Panc1 (cell line): ENCODE measurements at regions not wholly inside any gene's neighbourhood (a gene's known extent, or its start where the extent isn't known, plus 50 kb on each side); places are given as distances from the start of the nearest gene placed in this dataset.

Experiments used
- ATAC-seq: fragments of 200-7000 bp; cut with Tn5 transposase; 2 replicates; pipeline ENCODE4 v1.9.1; 2020; ENCODE audit warnings: mild to moderate bottlenecking, moderate library complexity
- BruUV-seq: library from RNA; stranded (reverse); fragments of 400-500 nt; replicated peaks from 2 replicates; lab custom pipeline; 2021; lab: Mats Ljungman, UMichigan
- CTCF ChIA-PET: fragments of 300-600 bp; sonication (Branson Sonifier 250); formaldehyde crosslinking; loops from one replicate; lab custom pipeline; 2022; ENCODE audit warnings: antibody characterized with exemption; lab: Charles Lee
- POLR2A ChIA-PET: fragments of 300-600 bp; sonication (Branson Sonifier 250); formaldehyde crosslinking; loops from one replicate; lab custom pipeline; 2022; ENCODE audit warnings: antibody characterized with exemption; lab: Charles Lee
- DNase-seq: peaks from one replicate; pipeline ENCODE4 v3.0.0-alpha.2; 2010; ENCODE audit warnings: low read depth, low spot score
- H3K27ac ChIP-seq: 2 replicates; pipeline ENCODE4 v1.5.1; 2011; ENCODE audit warnings: mild to moderate bottlenecking, low read length, inconsistent platforms
- H3K27me3 ChIP-seq: fragments of 200-500 bp; sonication (Bioruptor generic); 2 replicates; pipeline ENCODE4 v1.6.0; 2014; ENCODE audit warnings: low read length, inconsistent platforms; ENCODE audit not compliant: control insufficient read depth, insufficient read depth
- H3K36me3 ChIP-seq: fragments of 200-500 bp; sonication (Bioruptor generic); 2 replicates; pipeline ENCODE4 v1.5.1; 2014; ENCODE audit warnings: inconsistent platforms, mild to moderate bottlenecking, low read length, moderate library complexity; ENCODE audit not compliant: control insufficient read depth, insufficient read depth
- H3K4me1 ChIP-seq: 2 replicates; pipeline ENCODE4 v1.5.1; 2011; ENCODE audit warnings: inconsistent platforms, mild to moderate bottlenecking, low read length, moderate library complexity; ENCODE audit not compliant: control insufficient read depth, insufficient read depth
- H3K4me3 ChIP-seq, 2 experiments: 2 replicates each; pipeline ENCODE4 v1.5.1; 2011 to 2012; ENCODE audit warnings: low read depth in 2 of 2, low read length in 2 of 2, mild to moderate bottlenecking in 2 of 2, inconsistent platforms in 1 of 2, moderate library complexity in 1 of 2
- H3K9me3 ChIP-seq: fragments of 200-500 bp; sonication (Bioruptor generic); 2 replicates; pipeline ENCODE4 v1.5.1; 2014; ENCODE audit warnings: low read depth, mild to moderate bottlenecking, inconsistent platforms, low read length, moderate library complexity; ENCODE audit not compliant: control insufficient read depth, insufficient read depth
- POLR2AphosphoS5 ChIP-seq: IDR thresholded peaks from 2 replicates; pipeline ENCODE4 v1.6.1; 2012; ENCODE audit warnings: mild to moderate bottlenecking, low read depth, low read length, moderate library complexity
- REST ChIP-seq, 2 experiments: IDR thresholded peaks; 2 replicates each; pipeline ENCODE4 v1.6.1; 2011 to 2012; ENCODE audit warnings: low read depth in 2 of 2, control low read depth in 1 of 2, low read length in 1 of 2, mild to moderate bottlenecking in 1 of 2, moderate library complexity in 1 of 2; ENCODE audit not compliant: insufficient read depth in 1 of 2
- SIN3A ChIP-seq: IDR thresholded peaks from 2 replicates; pipeline ENCODE4 v1.6.1; 2012; ENCODE audit warnings: low read depth, mild to moderate bottlenecking, low read length, moderate library complexity, borderline replicate concordance; ENCODE audit not compliant: insufficient read depth
- TCF7L2 ChIP-seq: IDR thresholded peaks from 2 replicates; pipeline ENCODE4 v1.6.1; 2011; ENCODE audit warnings: mild to moderate bottlenecking, low read depth, low read length, inconsistent platforms
- in situ Hi-C: cut with HindIII; loops from 2 replicates; pipeline ENCODE4 v1.10.0; 2016; ENCODE audit warnings: low sequenced_read_pairs, low pct_unique_long_range_greater_than_20kb
- intact Hi-C: fragments of 100-400 bp; cut with micrococcal nuclease; formaldehyde crosslinking; loops from one replicate; pipeline ENCODE4 v1.10.0; 2022; ENCODE audit not compliant: unreplicated experiment
- TF ChIP-seq, protein P1 (sequence below): fragments of 450-650 bp; IDR thresholded peaks from 2 replicates; pipeline ENCODE4 v1.5.1; 2017; ENCODE audit warnings: mild to moderate bottlenecking

GRCh38 chr17:77606146-77606864, 352.2 kb upstream of the TNRC6C start:
- no peak for ATAC-seq
- ChIA-PET POLR2A (interaction anchor here (0.6 kb wide), 1 partner anchor 42 kb away, joined by 5 read pairs; no protein-coding TSS in a partner anchor), CTCF (no interaction called here)
- no peak overlapping the region for H3K27ac ChIP-seq
- no peak overlapping the region for H3K4me3 ChIP-seq
- H3K27me3 ChIP-seq, result no peaks in the 10 kb centered on the region
- H3K4me1 ChIP-seq, result no peaks in the 10 kb centered on the region
- H3K9me3 ChIP-seq, result no peaks in the 10 kb centered on the region
- intact Hi-C loops, result no loop called here
- no peak for TF ChIP-seq REST (IDR thresholded peaks at IDR 0.05; ENCODE audit: insufficient read depth in 1 of 2, low read depth in 2 of 2, low read length in 1 of 2)
- TF ChIP-seq, protein P1, sequence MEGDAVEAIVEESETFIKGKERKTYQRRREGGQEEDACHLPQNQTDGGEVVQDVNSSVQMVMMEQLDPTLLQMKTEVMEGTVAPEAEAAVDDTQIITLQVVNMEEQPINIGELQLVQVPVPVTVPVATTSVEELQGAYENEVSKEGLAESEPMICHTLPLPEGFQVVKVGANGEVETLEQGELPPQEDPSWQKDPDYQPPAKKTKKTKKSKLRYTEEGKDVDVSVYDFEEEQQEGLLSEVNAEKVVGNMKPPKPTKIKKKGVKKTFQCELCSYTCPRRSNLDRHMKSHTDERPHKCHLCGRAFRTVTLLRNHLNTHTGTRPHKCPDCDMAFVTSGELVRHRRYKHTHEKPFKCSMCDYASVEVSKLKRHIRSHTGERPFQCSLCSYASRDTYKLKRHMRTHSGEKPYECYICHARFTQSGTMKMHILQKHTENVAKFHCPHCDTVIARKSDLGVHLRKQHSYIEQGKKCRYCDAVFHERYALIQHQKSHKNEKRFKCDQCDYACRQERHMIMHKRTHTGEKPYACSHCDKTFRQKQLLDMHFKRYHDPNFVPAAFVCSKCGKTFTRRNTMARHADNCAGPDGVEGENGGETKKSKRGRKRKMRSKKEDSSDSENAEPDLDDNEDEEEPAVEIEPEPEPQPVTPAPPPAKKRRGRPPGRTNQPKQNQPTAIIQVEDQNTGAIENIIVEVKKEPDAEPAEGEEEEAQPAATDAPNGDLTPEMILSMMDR, result no peak
- TF ChIP-seq TCF7L2, result no peak
- TF ChIP-seq SIN3A, result no peak
- TF ChIP-seq POLR2AphosphoS5, result no peak
- no TSS peak for BruUV-seq
- no peak for DNase-seq
- in situ Hi-C loops, result no loop called here
- H3K36me3 ChIP-seq, result no peaks in the 10 kb centered on the region

GRCh38 chr17:77606865-77607210, 351.7 kb upstream of the TNRC6C start:
- H3K36me3 ChIP-seq, result no peaks in the 10 kb centered on the region
- intact Hi-C loops (no loop called here), in situ Hi-C loops (no loop called here)
- no peak overlapping the region for H3K27ac ChIP-seq
- H3K9me3 ChIP-seq, result no peaks in the 10 kb centered on the region
- CTCF ChIA-PET, result interaction anchor here (0.6 to 0.8 kb wide), 2 partner anchors 94 to 412 kb away, joined by 3 to 5 read pairs; no protein-coding TSS in a partner anchor
- TF ChIP-seq SIN3A (no peak), POLR2AphosphoS5 (no peak), REST (IDR thresholded peaks at IDR 0.05; ENCODE audit: insufficient read depth in 1 of 2, low read depth in 2 of 2, low read length in 1 of 2) (no peak), TCF7L2 (no peak)
- TF ChIP-seq, protein P1, result no peak
- DNase-seq (no peak), ATAC-seq (no peak)
- no TSS peak for BruUV-seq
- H3K4me3 ChIP-seq, result no peak overlapping the region
- H3K27me3 ChIP-seq, result no peaks in the 10 kb centered on the region
- no peaks in the 10 kb centered on the region for H3K4me1 ChIP-seq
- POLR2A ChIA-PET, result interaction anchor here (0.6 kb wide), 1 partner anchor 42 kb away, joined by 5 read pairs; no protein-coding TSS in a partner anchor
